Keratinocyte (primary cell): ENCODE measurements at regions not wholly inside any gene's neighbourhood (a gene's known extent, or its start where the extent isn't known, plus 50 kb on each side); places are given as distances from the start of the nearest gene placed in this dataset.

Experiments
- DNase-seq: peaks from one replicate; pipeline ENCODE4 v3.0.0-alpha.2; 2011; ENCODE audit warnings: low read depth, missing footprints, low spot score
- FAIRE-seq: peaks from 2 replicates; lab custom pipeline; 2011; peaks lifted over from hg19 to GRCh38; lab: Jason Lieb, UNC
- H2AFZ ChIP-seq: 2 replicates; pipeline ENCODE4 v1.6.0; 2012; ENCODE audit warnings: low read length, control low read depth, inconsistent platforms; ENCODE audit not compliant: control insufficient read depth
- H3K27ac ChIP-seq: 2 replicates; pipeline ENCODE4 v1.5.1; 2011; ENCODE audit warnings: low read length; ENCODE audit not compliant: control insufficient read depth, insufficient read depth
- H3K27me3 ChIP-seq: 3 replicates; pipeline ENCODE4 v1.6.0; 2011; ENCODE audit warnings: low read length; ENCODE audit not compliant: control insufficient read depth, insufficient read depth; ENCODE audit errors: extremely low read depth
- H3K36me3 ChIP-seq, 2 experiments: 2 replicates in 1 of 2; 3 replicates in 1 of 2; pipeline ENCODE4 v1.5.1; 2011; ENCODE audit warnings: low read length in 2 of 2, mild to moderate bottlenecking in 1 of 2; ENCODE audit not compliant: control insufficient read depth in 2 of 2, insufficient read depth in 2 of 2; ENCODE audit errors: extremely low read depth in 1 of 2
- H3K4me1 ChIP-seq: 3 replicates; pipeline ENCODE4 v1.5.1; 2011; ENCODE audit warnings: low read length; ENCODE audit not compliant: control insufficient read depth, insufficient read depth; ENCODE audit errors: extremely low read depth
- H3K4me2 ChIP-seq: 3 replicates; pipeline ENCODE4 v1.6.0; 2011; ENCODE audit warnings: low read depth, low read length; ENCODE audit not compliant: control insufficient read depth, insufficient read depth; ENCODE audit errors: extremely low read depth
- H3K4me3 ChIP-seq, 3 experiments: fragments of 200-600 bp in 1 of 3; sonication (generic) in 1 of 3; 2 replicates in 2 of 3; 3 replicates in 1 of 3; pipeline ENCODE4 v1.5.1; 2011 to 2016; ENCODE audit warnings: low read length in 3 of 3, mild to moderate bottlenecking in 3 of 3, control low read depth in 2 of 3, inconsistent platforms in 1 of 3, low read depth in 1 of 3, mixed read lengths in 1 of 3, mixed run types in 1 of 3, moderate library complexity in 1 of 3; ENCODE audit not compliant: control insufficient read depth in 2 of 3, insufficient read depth in 2 of 3; ENCODE audit errors: extremely low read depth in 1 of 3
- H3K79me2 ChIP-seq: 2 replicates; pipeline ENCODE4 v1.6.0; 2012; ENCODE audit warnings: low read length; ENCODE audit not compliant: control insufficient read depth, insufficient read depth
- H3K9ac ChIP-seq: 3 replicates; pipeline ENCODE4 v1.6.0; 2011; ENCODE audit warnings: low read length; ENCODE audit not compliant: control insufficient read depth, insufficient read depth; ENCODE audit errors: extremely low read depth
- H3K9me1 ChIP-seq: 3 replicates; pipeline ENCODE4 v1.6.0; 2011; ENCODE audit warnings: low read length; ENCODE audit not compliant: control insufficient read depth, insufficient read depth; ENCODE audit errors: extremely low read depth
- H3K9me3 ChIP-seq: 2 replicates; pipeline ENCODE4 v1.5.1; 2012; ENCODE audit warnings: low read depth, low read length; ENCODE audit not compliant: control insufficient read depth
- H4K20me1 ChIP-seq: 3 replicates; pipeline ENCODE4 v1.6.0; 2011; ENCODE audit warnings: low read length; ENCODE audit not compliant: control insufficient read depth, insufficient read depth; ENCODE audit errors: extremely low read depth
- CTCF ChIP-seq, 3 experiments: IDR thresholded peaks in 1 of 3; conservative IDR thresholded peaks in 1 of 3; optimal IDR thresholded peaks in 1 of 3; 2 replicates in 2 of 3; 3 replicates in 1 of 3; pipeline versions ENCODE3 to v1.5.1; 2011; ENCODE audit warnings: low read length in 3 of 3, mild to moderate bottlenecking in 3 of 3, moderate library complexity in 2 of 3, control low read depth in 1 of 3, inconsistent platforms in 1 of 3; ENCODE audit not compliant: insufficient read depth in 2 of 3; ENCODE audit errors: extremely low read depth in 1 of 3
- EZH2 ChIP-seq: IDR thresholded peaks from one replicate; pipeline ENCODE4 v1.6.1; 2012; ENCODE audit warnings: inconsistent platforms, mild to moderate bottlenecking, low read length, moderate library complexity
- dilution Hi-C: fragments of 300-500 bp; cut with MboI; formaldehyde crosslinking; loops from one replicate; pipeline ENCODE4 v1.7.0; 2020; ENCODE audit warnings: low sequenced_read_pairs; ENCODE audit not compliant: extremely low pct_ligation_motif_present

GRCh38 chr12:9341260-9341585 lies 133.0 kb upstream of the PZP start:
- Histone ChIP-seq H2AFZ (no peak overlapping the region), H3K9ac (no peak overlapping the region), H3K36me3 (no peaks in the 10 kb centered on the region), H3K4me3 (no peak overlapping the region), H3K4me1 (no peaks in the 10 kb centered on the region), H3K9me1 (no peaks in the 10 kb centered on the region), H4K20me1 (no peaks in the 10 kb centered on the region), H3K79me2 (no peaks in the 10 kb centered on the region), H3K27ac (no peak overlapping the region), H3K4me2 (no peak overlapping the region), H3K27me3 (no peaks in the 10 kb centered on the region), H3K9me3 (no peaks in the 10 kb centered on the region)
- DNase-seq (no peak), FAIRE-seq (no peak)
- dilution Hi-C loops = no loop called here
- no peak for TF ChIP-seq CTCF (optimal IDR thresholded peaks at IDR 0.05 in 1 of 3, IDR thresholded peaks at IDR 0.05 in 1 of 3, conservative IDR thresholded peaks at IDR 0.05 in 1 of 3; ENCODE audit: extremely low read depth in 1 of 3, insufficient read depth in 2 of 3, low read length in 3 of 3)
- TF ChIP-seq EZH2 = no peak

GRCh38 chr12:9340422-9341259 lies 132.4 kb upstream of the PZP start:
- FAIRE-seq = peak; percentile 17
- Histone ChIP-seq H3K4me1 (no peaks in the 10 kb centered on the region), H3K9me3 (no peaks in the 10 kb centered on the region), H3K27me3 (no peaks in the 10 kb centered on the region), H3K4me2 (no peak overlapping the region), H3K9ac (no peak overlapping the region), H4K20me1 (no peaks in the 10 kb centered on the region), H3K36me3 (no peaks in the 10 kb centered on the region), H3K27ac (no peak overlapping the region), H3K9me1 (no peaks in the 10 kb centered on the region), H3K4me3 (no peak overlapping the region), H2AFZ (no peak overlapping the region), H3K79me2 (no peaks in the 10 kb centered on the region)
- TF ChIP-seq CTCF (optimal IDR thresholded peaks at IDR 0.05 in 1 of 3, IDR thresholded peaks at IDR 0.05 in 1 of 3, conservative IDR thresholded peaks at IDR 0.05 in 1 of 3; ENCODE audit: extremely low read depth in 1 of 3, insufficient read depth in 2 of 3, low read length in 3 of 3) (no peak), EZH2 (no peak)
- dilution Hi-C loops = no loop called here
- no peak for DNase-seq
